ENCODE measurements at regions not wholly inside any gene's neighbourhood (a gene's known extent, or its start where the extent isn't known, plus 50 kb on each side); places are given as distances from the start of the nearest gene placed in this dataset.
"Not testable (repeated sequence)": the region's sequence is repeated elsewhere in the genome, so short reads cannot be mapped to it uniquely, and the experiment has no call there.

GRCh38 chr13:28573595-28574373 lies 78.9 kb upstream of the FLT1 start:
- no peak for DNase-seq

DNA sequence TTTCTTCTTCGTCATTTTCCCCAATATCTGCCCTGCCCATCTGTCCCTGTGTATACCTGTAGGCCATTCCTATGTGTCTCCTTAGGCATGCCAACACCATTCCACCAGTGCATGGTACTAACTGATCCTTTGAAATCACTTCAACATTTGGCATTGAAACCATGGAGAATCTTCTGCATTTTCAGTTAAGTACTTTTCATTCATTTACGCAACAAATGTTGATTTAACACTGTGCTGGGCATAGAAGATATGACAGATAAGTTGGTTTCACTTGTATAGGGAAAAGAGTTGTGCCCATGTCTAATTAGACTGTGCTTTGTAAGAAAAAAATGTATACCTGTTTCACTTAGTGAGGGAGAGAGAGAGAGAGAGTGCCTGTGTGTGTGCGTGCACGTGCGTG lies 77.9 kb upstream of the FLT1 start:
- DNase-seq = no peak

GRCh38 chr13:28570356-28570755 lies 75.4 kb upstream of the FLT1 start:
- DNase-seq = not testable (repeated sequence)

DNA sequence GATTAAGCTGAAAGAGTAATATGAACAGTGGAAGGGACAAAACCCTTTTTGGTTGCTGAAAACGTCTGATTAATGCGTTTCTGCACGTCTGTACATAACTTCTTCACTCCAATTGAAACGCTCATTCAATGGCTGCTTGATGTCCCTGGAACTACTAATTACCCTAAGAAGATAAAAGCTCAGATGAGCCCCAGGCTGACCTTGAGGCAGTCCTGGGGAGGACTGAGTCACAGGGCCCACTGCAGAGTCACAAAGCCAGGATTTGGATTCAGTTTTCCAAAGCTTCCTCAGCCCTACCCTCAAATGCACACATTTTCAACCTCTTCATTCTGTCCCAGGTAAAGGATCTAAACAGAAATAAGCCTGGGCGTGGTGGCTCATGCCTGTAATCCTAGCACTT lies 75.0 kb upstream of the FLT1 start:
- DNase-seq = no peak

DNA sequence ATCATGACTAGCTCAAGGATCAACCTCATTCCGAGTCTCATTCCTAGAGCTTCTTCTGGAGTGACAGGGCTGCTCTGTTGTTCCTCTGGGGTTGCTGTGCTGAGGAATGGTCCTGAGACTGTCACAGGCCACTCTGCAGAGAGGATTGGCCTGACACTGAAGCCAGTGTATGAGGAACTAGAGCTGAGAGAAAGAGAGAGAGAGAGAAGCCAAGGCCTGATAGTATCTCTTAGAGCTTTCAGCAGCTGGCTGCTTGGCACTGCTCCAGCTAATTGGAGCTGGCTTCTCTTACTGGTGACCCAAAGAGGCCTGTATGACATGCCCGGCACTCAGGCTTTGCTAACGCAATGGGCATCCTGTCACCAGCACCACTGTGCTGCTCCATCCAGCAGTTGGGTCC lies 73.4 kb upstream of the FLT1 start:
- DNase-seq = peak; percentile 39

DNA sequence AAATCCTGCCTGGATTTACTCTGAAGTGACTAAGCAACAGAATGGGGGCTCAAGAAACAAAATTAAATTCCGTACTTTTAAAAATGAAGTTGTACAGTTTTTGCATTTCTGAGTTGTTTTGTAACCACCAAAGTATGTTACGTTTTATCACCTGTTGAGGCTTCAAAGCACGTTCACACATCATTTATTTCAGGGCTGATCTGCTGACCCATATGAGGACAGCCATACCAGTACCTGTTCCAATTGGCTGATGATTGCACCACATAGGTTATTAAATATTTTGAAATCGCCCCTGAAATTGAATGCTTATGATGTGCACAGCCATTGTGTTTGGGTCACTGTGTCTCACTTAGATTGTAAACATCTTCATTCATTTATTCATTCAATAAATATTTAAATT lies 72.0 kb upstream of the FLT1 start:
- DNase-seq = no peak

GRCh38 chr13:28566283-28566682 lies 71.4 kb upstream of the FLT1 start:
- DNase-seq = no peak

DNA sequence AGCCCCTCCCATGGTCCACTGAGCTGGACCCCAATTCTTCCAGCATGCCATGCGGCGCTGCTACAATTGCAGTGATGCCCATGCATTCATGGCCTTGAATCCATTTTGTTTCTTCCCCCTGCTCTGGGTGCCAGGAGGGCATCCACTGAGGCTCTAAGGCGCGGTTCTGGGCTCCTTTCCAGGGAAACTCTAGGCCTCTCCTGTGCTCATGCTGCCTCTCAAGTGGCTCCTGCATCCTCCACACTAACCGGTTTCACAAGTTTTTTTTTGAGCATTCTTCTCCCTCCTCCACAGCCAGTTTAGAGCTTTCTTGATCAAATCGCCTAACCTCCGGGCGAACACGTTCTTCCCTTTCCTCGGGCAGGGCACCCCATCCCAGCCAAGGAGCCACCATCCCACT lies 69.1 kb upstream of the FLT1 start:
- DNase-seq = peak; percentile 93

DNA sequence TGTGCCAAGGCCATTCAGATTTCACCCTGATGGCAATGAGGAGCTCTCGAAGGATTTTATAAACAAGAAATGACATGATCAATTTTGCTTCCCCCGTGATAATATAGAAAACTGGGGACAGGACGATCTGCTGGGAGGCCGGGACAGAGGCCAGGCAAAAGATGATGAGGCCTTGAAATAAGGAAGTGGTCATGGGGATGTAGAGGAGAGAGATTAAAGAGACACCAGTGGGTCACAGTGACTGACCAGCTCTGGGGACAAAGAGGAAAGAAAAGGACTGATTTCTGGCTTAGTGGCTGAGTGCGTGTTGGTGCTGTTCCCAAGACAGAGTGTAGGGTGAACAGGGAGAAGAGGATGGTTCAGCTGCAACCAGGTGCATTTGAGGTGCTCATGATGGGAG lies 68.7 kb upstream of the FLT1 start:
- no peak for DNase-seq

GRCh38 chr13:28560612-28561011 lies 65.7 kb upstream of the FLT1 start:
- DNase-seq = no peak

- no peak for DNase-seq
Observed at GRCh38 chr13:28559636-28560259, 64.8 kb upstream of the FLT1 start.

GRCh38 chr13:28558567-28558966 lies 63.6 kb upstream of the FLT1 start:
- DNase-seq = no peak

DNA sequence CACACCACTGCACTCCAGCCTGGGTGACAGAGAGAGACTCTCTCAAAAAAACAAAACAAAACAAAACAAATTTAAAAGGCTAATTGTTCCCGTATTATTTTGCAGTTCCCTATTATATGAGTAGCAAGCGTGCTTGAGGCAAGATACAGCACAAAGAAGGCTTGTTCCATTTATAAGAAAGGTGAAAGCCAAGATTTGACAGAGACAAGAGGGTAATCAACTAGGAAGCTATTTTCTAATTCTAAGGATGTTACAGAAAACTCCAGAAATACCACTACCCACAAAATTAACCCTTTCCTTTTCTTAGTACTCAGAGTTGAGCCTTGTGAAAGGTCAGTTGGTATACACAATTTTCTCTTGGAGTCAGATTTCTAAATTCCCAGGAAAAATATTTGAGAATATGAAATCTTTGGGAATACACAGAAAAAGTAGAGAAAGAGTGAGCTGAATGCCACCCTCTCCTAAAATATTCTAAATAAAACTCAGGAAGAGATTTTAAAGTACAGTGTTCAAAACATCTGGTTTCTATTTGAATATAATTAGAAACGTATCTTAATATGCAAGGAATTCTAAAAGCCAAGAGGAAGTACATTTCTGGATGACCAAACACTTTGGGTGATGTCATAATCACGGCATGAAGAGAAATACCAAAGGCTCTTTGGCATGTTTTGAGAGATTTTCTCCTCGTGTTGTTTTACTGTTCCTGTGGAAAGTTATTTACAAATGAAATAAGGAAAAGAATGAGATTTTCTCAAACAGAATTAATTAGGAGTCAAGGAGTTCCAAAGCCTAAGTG lies 63.0 kb upstream of the FLT1 start:
- DNase-seq = no peak

DNA sequence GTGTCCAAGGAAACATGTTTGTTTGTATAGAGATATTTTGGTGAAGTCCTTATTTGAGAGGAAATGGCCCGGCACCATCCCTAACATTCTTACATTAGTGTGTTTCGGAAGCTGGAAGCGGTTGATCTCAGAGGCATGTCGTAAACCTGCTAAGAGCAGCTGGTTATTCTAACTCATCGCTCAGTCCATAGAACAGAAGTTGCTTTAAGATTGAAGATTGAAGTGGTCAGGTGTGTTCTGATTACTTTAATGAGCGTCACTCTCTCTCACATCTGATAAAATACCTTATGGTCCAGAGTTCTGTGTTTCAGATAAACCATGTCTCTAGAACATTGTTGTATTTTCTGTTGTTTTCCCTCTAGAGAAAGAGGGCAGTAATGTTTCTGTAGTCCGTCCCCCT lies 60.2 kb upstream of the FLT1 start:
- DNase-seq = no peak

DNA sequence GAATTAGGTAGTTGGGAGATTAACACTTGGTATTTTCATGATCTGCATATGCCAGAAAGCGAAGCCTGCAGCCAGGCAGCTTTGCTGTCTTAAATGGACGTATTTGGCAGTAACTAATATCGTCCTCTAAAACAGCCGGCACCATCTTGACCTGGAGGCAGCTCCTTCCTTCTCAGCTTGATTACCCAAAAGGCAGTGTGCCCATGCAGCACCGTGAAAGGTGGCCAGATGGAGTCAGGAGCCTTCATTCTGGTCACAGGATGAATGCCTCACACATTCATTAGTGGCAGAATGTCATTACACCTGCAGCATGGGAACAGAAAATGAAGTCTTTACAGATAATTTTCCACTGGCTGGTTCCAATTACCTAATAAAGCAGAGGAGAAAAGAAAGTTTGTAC lies 59.0 kb upstream of the FLT1 start:
- no peak for DNase-seq

- no peak for DNase-seq
Observed at GRCh38 chr13:28552288-28552687, 57.4 kb upstream of the FLT1 start.

DNA sequence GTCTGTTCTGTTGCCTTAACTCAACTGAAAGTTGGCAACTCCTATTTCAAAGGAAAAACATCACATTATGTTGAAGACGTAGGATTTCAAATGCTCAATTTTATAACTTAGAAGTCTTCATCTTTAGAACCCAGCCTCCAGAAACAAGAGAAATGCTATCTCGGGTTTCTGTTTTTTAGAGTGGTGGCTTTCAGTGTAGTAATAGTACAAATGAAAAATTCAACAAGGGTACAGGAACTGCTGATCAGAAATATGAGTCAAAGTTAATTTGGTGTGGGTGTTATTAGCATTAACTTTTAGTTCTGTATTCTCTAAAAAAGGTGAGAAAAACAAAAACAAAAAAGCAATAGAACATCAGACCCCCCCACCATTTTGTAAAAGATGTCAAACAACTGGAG lies 56.6 kb upstream of the FLT1 start:
- DNase-seq = no peak

GRCh38 chr13:28550721-28551497 lies 56.0 kb upstream of the FLT1 start:
- DNase-seq = no peak

DNA sequence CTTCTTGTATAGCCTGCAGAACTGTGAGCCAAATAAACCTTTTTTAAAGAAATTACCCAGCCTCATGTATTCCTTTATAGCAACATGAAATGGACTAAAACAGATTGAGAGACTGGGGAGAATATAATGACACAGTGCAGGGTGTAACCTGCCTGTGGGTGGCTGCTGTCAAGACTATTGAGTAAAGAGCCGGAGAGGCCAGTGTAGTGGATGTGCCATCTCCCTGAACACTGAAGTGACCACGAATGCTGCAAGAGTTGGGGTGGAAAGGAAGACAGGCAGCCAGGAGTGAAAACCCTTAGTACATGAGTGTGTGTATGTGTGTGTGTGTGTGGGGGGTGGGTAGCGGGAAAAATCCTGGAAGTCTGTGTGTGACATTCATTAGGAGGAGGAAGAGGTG lies 55.2 kb upstream of the FLT1 start:
- no peak for DNase-seq

DNA sequence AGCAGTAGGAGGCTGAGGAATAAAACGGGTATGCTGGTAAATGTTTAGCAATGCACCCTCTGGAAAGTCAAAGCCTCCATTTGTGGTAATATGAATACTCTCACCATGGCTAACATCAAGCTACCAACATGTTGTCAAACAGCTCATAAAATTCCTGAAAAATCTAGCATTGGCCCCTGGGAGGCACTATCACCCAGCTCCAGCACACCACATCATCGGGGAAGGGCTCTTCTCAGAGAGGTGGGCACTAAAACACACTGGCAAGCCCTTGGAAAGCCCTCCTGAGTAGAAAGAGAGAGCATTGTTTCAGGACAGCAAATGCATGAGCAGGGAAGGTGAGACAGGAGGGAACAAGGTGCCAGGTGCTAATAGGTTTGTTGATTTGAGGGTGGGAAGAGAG lies 53.9 kb upstream of the FLT1 start:
- no peak for DNase-seq

DNA sequence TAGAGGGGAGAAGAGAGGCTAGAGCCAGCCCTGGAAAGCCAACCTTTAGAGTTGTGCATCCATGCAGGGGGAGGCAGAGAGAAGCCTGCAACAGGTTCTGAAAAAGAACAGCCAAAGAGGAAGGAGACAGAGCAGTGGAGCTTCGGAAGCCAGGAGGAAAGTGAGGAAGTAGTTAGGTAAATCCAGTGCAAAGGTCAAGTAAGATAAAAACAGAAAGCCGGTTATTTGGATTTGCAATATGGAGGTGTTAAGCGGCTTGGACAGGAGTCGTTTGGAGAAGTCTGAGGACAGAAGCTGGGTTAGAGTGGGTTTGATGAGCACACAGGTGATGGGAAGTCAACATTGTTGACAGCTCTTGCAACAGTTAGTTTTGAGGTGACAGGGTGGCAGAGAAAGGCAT lies 53.5 kb upstream of the FLT1 start:
- no peak for DNase-seq

GRCh38 chr13:28545583-28546333 lies 50.8 kb upstream of the FLT1 start:
- DNase-seq = no peak

Measured in DMS79 (cell line).